A549 (cell line): ENCODE measurements at regions not wholly inside any gene's neighbourhood (a gene's known extent, or its start where the extent isn't known, plus 50 kb on each side); places are given as distances from the start of the nearest gene placed in this dataset.

Experiments used
- CBX2 ChIP-seq: fragments of 200-600 bp; sonication (generic); IDR thresholded peaks from 2 replicates; pipeline ENCODE4 v1.6.1; 2016; ENCODE audit warnings: low read depth, mild to moderate bottlenecking, borderline replicate concordance
- CEBPB ChIP-seq, 2 experiments: fragments of >200 bp in 1 of 2; sonication (Bioruptor Twin) in 1 of 2; formaldehyde crosslinking in 1 of 2; IDR thresholded peaks; 2 replicates each; pipeline ENCODE4 v1.6.1; 2012 to 2016
- FOSB ChIP-seq: fragments of 250-450 bp; sonication (Bioruptor Pico); IDR thresholded peaks from 2 replicates; pipeline ENCODE4 v1.5.0; 2020; ENCODE audit warnings: mild to moderate bottlenecking, moderate library complexity
- POLR2A ChIP-seq: IDR thresholded peaks from 2 replicates; pipeline ENCODE4 v1.6.1; 2012; ENCODE audit warnings: mild to moderate bottlenecking, low read length
- POLR2AphosphoS2 ChIP-seq: conservative IDR thresholded peaks from 2 replicates; pipeline ENCODE4 v1.6.1; 2012; ENCODE audit warnings: low read length, improper control_type of control experiment, inconsistent platforms
- RCOR1 ChIP-seq: fragments of 150-350 bp; IDR thresholded peaks from 2 replicates; pipeline ENCODE4 v1.6.1; 2014; ENCODE audit warnings: antibody characterized with exemption, low read length, low read depth
- RNF2 ChIP-seq: fragments of 200-600 bp; sonication (generic); IDR thresholded peaks from 2 replicates; pipeline ENCODE4 v1.6.1; 2016; ENCODE audit warnings: low read depth, mild to moderate bottlenecking, antibody characterized with exemption, moderate library complexity, borderline replicate concordance
- SREBF2 ChIP-seq: fragments of 450-650 bp; IDR thresholded peaks from 2 replicates; pipeline ENCODE4 v1.6.1; 2014; ENCODE audit warnings: mild to moderate bottlenecking, moderate library complexity
- TF ChIP-seq, protein P1 (sequence below): fragments of 150-350 bp; IDR thresholded peaks from 2 replicates; pipeline ENCODE4 v1.6.1; 2014; ENCODE audit warnings: low read depth, mild to moderate bottlenecking, low read length
- TF ChIP-seq, protein P2 (sequence below): fragments of >200 bp; sonication (Bioruptor Twin); formaldehyde crosslinking; IDR thresholded peaks from 3 replicates; pipeline ENCODE4 v1.5.1; 2016
- TF ChIP-seq, protein P3 (sequence below): IDR thresholded peaks from 2 replicates; pipeline ENCODE4 v1.6.1; 2012
- TF ChIP-seq, protein P4 (sequence below): IDR thresholded peaks from 2 replicates; pipeline ENCODE4 v1.6.1; 2012; ENCODE audit warnings: low read depth, borderline replicate concordance

DNA sequence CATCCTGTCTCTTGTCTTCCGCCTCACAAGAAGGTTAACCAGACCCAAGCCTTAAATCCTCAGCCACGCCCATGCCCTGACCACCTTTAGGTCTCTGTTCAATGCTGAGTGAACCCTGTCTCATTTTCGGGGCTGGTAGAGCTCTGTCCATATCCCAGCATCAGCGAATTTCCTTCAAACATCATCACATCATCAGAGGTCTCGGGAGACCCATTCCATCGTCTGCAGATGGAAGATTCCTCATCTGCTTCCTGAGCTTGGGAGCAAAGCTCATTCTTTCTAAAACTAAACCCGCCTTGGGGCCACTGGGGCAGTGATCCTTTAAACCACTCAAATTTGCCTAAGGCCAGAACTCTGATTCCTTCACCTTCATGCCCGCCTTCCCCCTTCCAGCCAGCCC, 173.7 kb downstream of the TTC32 start:
- TF ChIP-seq POLR2A: no peak
- no peak for TF ChIP-seq RCOR1
- TF ChIP-seq, protein P1, sequence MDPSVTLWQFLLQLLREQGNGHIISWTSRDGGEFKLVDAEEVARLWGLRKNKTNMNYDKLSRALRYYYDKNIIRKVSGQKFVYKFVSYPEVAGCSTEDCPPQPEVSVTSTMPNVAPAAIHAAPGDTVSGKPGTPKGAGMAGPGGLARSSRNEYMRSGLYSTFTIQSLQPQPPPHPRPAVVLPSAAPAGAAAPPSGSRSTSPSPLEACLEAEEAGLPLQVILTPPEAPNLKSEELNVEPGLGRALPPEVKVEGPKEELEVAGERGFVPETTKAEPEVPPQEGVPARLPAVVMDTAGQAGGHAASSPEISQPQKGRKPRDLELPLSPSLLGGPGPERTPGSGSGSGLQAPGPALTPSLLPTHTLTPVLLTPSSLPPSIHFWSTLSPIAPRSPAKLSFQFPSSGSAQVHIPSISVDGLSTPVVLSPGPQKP: no peak
- TF ChIP-seq, protein P2, sequence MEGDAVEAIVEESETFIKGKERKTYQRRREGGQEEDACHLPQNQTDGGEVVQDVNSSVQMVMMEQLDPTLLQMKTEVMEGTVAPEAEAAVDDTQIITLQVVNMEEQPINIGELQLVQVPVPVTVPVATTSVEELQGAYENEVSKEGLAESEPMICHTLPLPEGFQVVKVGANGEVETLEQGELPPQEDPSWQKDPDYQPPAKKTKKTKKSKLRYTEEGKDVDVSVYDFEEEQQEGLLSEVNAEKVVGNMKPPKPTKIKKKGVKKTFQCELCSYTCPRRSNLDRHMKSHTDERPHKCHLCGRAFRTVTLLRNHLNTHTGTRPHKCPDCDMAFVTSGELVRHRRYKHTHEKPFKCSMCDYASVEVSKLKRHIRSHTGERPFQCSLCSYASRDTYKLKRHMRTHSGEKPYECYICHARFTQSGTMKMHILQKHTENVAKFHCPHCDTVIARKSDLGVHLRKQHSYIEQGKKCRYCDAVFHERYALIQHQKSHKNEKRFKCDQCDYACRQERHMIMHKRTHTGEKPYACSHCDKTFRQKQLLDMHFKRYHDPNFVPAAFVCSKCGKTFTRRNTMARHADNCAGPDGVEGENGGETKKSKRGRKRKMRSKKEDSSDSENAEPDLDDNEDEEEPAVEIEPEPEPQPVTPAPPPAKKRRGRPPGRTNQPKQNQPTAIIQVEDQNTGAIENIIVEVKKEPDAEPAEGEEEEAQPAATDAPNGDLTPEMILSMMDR: no peak
- no peak for TF ChIP-seq FOSB
- TF ChIP-seq CBX2: no peak
- TF ChIP-seq CEBPB (IDR thresholded peaks at IDR 0.05): no peak
- no peak for TF ChIP-seq SREBF2
- no peak for TF ChIP-seq POLR2AphosphoS2
- TF ChIP-seq RNF2: no peak
- TF ChIP-seq, protein P3, sequence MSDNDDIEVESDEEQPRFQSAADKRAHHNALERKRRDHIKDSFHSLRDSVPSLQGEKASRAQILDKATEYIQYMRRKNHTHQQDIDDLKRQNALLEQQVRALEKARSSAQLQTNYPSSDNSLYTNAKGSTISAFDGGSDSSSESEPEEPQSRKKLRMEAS: no peak
- TF ChIP-seq, protein P4, sequence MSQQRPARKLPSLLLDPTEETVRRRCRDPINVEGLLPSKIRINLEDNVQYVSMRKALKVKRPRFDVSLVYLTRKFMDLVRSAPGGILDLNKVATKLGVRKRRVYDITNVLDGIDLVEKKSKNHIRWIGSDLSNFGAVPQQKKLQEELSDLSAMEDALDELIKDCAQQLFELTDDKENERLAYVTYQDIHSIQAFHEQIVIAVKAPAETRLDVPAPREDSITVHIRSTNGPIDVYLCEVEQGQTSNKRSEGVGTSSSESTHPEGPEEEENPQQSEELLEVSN: no peak
